HepG2 (cell line): ENCODE measurements at regions not wholly inside any gene's neighbourhood (a gene's known extent, or its start where the extent isn't known, plus 50 kb on each side); places are given as distances from the start of the nearest gene placed in this dataset.

ENCODE experiments used
- CTCF ChIP-seq: sonication (generic); formaldehyde crosslinking; IDR thresholded peaks from 2 replicates; pipeline ENCODE4 v1.5.0; 2020; ENCODE audit warnings: mild to moderate bottlenecking, missing genetic modification reagents, moderate library complexity
- E2F1 ChIP-seq: sonication (generic); formaldehyde crosslinking; IDR thresholded peaks from 2 replicates; pipeline ENCODE4 v1.5.0; 2020; ENCODE audit warnings: missing genetic modification reagents
- EHMT2 ChIP-seq: fragments of 200-600 bp; sonication (generic); IDR thresholded peaks from 2 replicates; pipeline ENCODE4 v1.7.0; 2017; ENCODE audit warnings: antibody characterized with exemption, low read depth, low read length, borderline replicate concordance
- MBD4 ChIP-seq: IDR thresholded peaks from 2 replicates; pipeline ENCODE4 v1.6.1; 2012; ENCODE audit warnings: low read length, inconsistent platforms, borderline replicate concordance
- NAIF1 ChIP-seq: sonication (generic); formaldehyde crosslinking; IDR thresholded peaks from 2 replicates; pipeline ENCODE4 v1.5.0; 2020; ENCODE audit warnings: mild to moderate bottlenecking, missing genetic modification reagents, borderline replicate concordance
- PRDM10 ChIP-seq: sonication (generic); formaldehyde crosslinking; IDR thresholded peaks from 2 replicates; pipeline ENCODE4 v1.4.0; 2020; ENCODE audit warnings: low read depth, missing genetic modification reagents
- SMC3 ChIP-seq: IDR thresholded peaks from 2 replicates; pipeline ENCODE4 v1.6.1; 2011; ENCODE audit warnings: low read length, improper control_type of control experiment
- SSRP1 ChIP-seq: IDR thresholded peaks from 2 replicates; pipeline ENCODE4 v1.6.1; 2016; ENCODE audit warnings: control low read depth
- TEAD3 ChIP-seq: optimal IDR thresholded peaks from 2 replicates; pipeline ENCODE3; 2016; ENCODE audit warnings: borderline replicate concordance
- ZBTB10 ChIP-seq: sonication (generic); formaldehyde crosslinking; IDR thresholded peaks from 2 replicates; pipeline ENCODE4 v1.4.0; 2020; ENCODE audit warnings: missing genetic modification reagents, borderline replicate concordance
- ZBTB49 ChIP-seq: sonication (generic); formaldehyde crosslinking; IDR thresholded peaks from 2 replicates; pipeline ENCODE4 v1.4.0; 2020; ENCODE audit warnings: missing genetic modification reagents, borderline replicate concordance
- ZNF17 ChIP-seq: sonication (generic); formaldehyde crosslinking; IDR thresholded peaks from 2 replicates; pipeline ENCODE4 v1.5.0; 2020; ENCODE audit warnings: mild to moderate bottlenecking, missing genetic modification reagents
- ZNF710 ChIP-seq: sonication (generic); formaldehyde crosslinking; IDR thresholded peaks from 2 replicates; pipeline ENCODE4 v1.5.0; 2020; ENCODE audit warnings: mild to moderate bottlenecking, missing genetic modification reagents, borderline replicate concordance
- ZZZ3 ChIP-seq: sonication (generic); formaldehyde crosslinking; IDR thresholded peaks from 2 replicates; pipeline ENCODE4 v1.4.0; 2020; ENCODE audit warnings: missing genetic modification reagents, mild to moderate bottlenecking, borderline replicate concordance

GRCh38 chr10:44857363-44858016 lies 53.6 kb upstream of the TMEM72 start (continued):
- TF ChIP-seq PRDM10 (CRISPR knock-in tag) (0 out of 2 replicates have a peak, but pooled peaks have one; percentile 21), E2F1 (no peak), ZNF710 (no peak), TEAD3 (peak; percentile 20), ZNF17 (CRISPR knock-in tag) (no peak), ZBTB10 (CRISPR knock-in tag) (no peak), MBD4 (no peak), SSRP1 (CRISPR knock-in tag) (no peak), SMC3 (peak; percentile 18; the same call in 1 of the 2 replicates), ZBTB49 (CRISPR knock-in tag) (no peak), NAIF1 (no peak), EHMT2 (no peak), ZZZ3 (no peak), CTCF (CRISPR knock-in tag) (peak; percentile 91)
